Activated T-helper 17 cell treated with anti-CD3 and anti-CD28 coated beads, Interleukin-2, amount 50 U/mL, for 72 hours (primary cell): ENCODE measurements at regions not wholly inside any gene's neighbourhood (a gene's known extent, or its start where the extent isn't known, plus 50 kb on each side); places are given as distances from the start of the nearest gene placed in this dataset.
"Not testable (repeated sequence)": the region's sequence is repeated elsewhere in the genome, so short reads cannot be mapped to it uniquely, and the experiment has no call there.

Source experiments
- ATAC-seq: fragments of 150-1000 bp; cut with Tn5 transposase; replicated peaks from 2 replicates; pipeline ENCODE4 v1.10.0; 2021; ENCODE audit warnings: mild to moderate bottlenecking, moderate library complexity
- H3K27ac Mint-ChIP-seq: one replicate; pipeline ENCODE4 v1.8.0; 2022; ENCODE audit warnings: mixed read lengths
- H3K27me3 Mint-ChIP-seq: one replicate; pipeline ENCODE4 v1.8.0; 2022; ENCODE audit warnings: mixed read lengths
- H3K36me3 Mint-ChIP-seq: one replicate; pipeline ENCODE4 v1.8.0; 2022; ENCODE audit warnings: low read depth, mild to moderate bottlenecking, mixed read lengths
- H3K4me1 Mint-ChIP-seq: one replicate; pipeline ENCODE4 v1.8.0; 2022; ENCODE audit warnings: mixed read lengths
- H3K4me3 Mint-ChIP-seq: one replicate; pipeline ENCODE4 v1.8.0; 2022; ENCODE audit warnings: mild to moderate bottlenecking, mixed read lengths
- H3K9me3 Mint-ChIP-seq: one replicate; pipeline ENCODE4 v1.8.0; 2022; ENCODE audit warnings: mixed read lengths

DNA sequence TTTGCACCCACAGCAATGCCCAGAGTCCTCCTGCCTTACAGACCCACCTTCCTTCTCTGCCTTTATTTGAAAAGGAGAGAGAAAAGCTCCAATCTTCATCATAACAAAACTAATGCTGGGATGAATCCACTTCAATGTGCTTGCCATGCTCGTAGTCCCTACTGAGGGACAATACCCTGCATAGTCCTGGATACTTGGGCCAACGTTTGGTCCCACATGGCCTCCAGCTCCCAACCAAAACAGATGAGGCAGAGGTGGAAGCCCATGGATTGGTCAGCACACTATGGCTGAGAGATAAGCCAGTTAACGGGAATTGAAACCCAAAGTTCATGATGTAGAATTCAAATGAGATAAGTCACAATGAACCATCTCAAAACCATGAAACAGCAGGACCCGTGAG is 115.8 kb downstream of the KBTBD2 start:
- H3K27me3 Mint-ChIP-seq, result peaks cover 15% of the 10 kb centered on the region
- not testable (repeated sequence) for H3K4me3 Mint-ChIP-seq, H3K27ac Mint-ChIP-seq, H3K36me3 Mint-ChIP-seq, H3K9me3 Mint-ChIP-seq, H3K4me1 Mint-ChIP-seq
- ATAC-seq, result peak; percentile 28

DNA sequence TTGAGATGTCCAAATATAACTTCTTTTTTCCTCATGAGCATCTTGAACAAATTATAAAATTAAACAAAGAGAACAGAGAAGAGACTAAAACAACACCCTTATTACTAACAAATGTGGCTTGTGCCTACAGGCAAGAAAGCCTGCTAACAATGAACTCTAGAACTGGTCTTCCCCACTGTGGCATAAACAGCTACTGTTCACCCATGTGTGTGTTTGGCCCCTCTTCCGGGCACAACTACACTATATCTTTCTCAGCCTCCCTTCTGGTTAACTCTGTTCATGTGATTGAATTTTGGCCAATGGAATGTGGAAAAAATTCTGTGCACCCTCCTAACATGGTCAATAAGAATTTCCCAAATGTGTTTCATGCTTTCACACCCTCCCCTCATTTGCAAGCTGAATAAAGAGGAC is 117.0 kb downstream of the KBTBD2 start:
- Mint-ChIP-seq H3K4me1 (no peaks in the 10 kb centered on the region), H3K27ac (no peak overlapping the region), H3K27me3 (peaks cover 18% of the 10 kb centered on the region), H3K9me3 (no peaks in the 10 kb centered on the region), H3K36me3 (no peaks in the 10 kb centered on the region), H3K4me3 (no peak overlapping the region)
- ATAC-seq, result no peak

DNA sequence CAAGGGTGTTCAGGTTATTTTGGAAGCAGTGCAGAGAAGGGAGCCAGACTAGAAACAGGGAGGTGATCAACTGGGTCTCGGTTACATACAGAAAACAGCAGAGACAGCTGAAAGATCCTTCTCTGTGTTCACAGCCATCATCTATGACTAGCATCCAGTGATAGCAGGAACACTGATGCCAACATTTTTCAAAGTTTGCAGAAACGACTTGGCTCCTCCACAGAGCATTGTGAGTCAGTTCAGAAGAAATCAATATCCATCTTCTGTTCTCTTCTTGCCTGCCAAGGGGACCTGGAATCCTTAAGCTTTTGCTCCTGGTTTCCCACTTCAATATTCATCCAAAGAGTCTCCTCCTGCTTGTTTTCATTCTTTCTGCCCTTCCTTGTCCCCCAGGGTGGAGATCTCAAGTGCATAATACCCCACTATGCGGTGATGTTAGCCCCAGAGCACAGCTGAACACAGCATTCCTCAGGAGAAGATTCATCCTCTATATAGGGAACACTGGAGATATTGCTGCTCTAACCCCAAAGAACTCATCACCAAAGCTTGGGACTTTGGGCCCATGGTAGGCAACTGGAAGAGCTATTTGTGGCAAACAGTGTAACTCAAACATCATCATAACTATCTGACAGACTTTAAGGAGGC is 122.6 kb downstream of the KBTBD2 start:
- H3K27me3 Mint-ChIP-seq, result peaks cover 22% of the 10 kb centered on the region
- ATAC-seq, H3K27ac Mint-ChIP-seq, H3K4me3 Mint-ChIP-seq, H3K36me3 Mint-ChIP-seq, H3K9me3 Mint-ChIP-seq, H3K4me1 Mint-ChIP-seq: not testable (repeated sequence)

DNA sequence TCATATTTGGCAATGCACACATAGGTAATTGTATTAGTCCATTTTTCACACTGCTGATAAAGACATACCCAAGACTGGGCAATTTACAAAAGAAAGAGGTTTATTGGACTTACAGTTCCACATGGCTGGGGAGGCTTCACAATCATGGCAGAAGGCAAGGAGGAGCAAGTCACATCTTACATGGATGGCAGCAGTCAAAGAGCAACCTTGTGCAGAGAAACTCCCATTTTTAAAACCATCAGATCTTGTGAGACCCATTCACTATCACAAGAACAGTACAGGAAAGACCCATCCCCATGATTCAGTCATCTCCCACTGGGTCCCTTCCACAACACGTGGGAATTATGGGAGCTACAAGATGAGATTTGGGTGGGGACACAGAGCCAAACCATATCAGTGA is 123.2 kb downstream of the KBTBD2 start:
- H3K4me1 Mint-ChIP-seq, ATAC-seq, H3K36me3 Mint-ChIP-seq, H3K4me3 Mint-ChIP-seq, H3K9me3 Mint-ChIP-seq, H3K27ac Mint-ChIP-seq: not testable (repeated sequence)
- H3K27me3 Mint-ChIP-seq, result peaks cover 27% of the 10 kb centered on the region

DNA sequence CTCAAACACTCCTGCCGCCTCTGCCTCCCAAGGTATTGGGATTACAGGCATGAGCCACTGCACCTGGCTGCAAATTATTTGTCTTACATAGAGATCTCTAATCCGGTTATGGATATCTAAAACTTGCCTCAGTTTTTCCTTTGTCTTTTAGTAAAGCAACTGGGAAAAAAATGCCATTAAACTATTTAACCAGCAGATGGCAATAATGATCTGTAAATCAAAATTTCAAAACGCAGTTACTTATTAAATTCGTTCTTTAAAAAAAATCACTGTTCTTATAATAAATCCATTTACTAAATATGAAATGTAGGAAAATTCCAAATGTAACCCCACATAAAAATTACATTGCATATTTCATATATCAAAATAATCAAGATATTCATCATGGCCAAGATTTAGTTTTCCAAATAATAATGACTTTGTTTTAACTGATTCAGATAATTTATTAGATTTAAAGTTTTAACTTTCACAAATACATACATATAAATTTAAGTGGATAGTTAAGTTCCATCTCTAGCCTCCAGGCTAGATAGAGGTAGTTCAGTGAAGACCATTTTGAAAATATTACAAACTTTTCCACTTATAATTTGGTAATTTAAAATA is 125.8 kb downstream of the KBTBD2 start:
- not testable (repeated sequence) for H3K4me3 Mint-ChIP-seq, H3K4me1 Mint-ChIP-seq, H3K9me3 Mint-ChIP-seq, ATAC-seq, H3K36me3 Mint-ChIP-seq, H3K27ac Mint-ChIP-seq
- H3K27me3 Mint-ChIP-seq, result peaks cover 31% of the 10 kb centered on the region

DNA sequence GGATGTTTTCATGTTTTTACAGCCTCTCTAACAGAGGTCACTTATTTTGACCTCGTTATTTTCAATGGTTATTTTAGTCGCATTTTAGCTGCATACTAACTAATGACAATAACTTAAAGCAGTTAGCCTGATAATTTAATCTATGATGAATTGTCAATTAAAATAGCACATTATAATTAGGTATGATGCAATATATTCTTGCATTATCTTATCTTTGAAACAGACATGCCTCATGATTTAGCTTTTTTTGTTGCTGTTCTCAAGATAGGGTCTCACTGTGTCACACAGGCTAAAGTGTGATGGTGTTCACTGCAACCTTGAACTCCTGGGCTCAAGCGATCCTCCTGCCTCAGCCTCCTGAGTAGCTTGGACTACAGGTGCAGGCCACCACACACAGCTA is 126.4 kb downstream of the KBTBD2 start:
- Mint-ChIP-seq H3K9me3 (no peaks in the 10 kb centered on the region), H3K36me3 (no peaks in the 10 kb centered on the region), H3K4me1 (peaks cover 9% of the 10 kb centered on the region), H3K27ac (no peak overlapping the region), H3K27me3 (peaks cover 33% of the 10 kb centered on the region), H3K4me3 (no peak overlapping the region)
- ATAC-seq, result no peak

DNA sequence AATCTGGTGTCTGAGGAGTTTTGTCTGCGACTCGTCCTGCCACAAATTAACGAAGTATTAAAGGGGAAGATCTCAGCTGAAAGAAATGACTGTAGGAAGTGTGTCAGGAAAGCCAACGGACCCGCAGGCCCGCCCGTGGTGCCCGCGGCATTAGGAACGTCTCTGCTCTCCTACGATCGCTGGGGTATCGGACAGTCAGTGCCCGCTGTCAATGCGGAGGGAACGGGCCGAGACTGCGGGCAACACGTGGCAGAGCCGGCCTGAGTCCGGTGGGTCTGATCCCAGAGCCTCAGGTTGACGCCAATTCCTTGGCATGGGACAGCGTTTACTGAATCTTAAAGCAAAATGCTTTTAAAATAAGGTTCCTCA is 128.7 kb downstream of the KBTBD2 start:
- Mint-ChIP-seq H3K36me3 (no peaks in the 10 kb centered on the region), H3K9me3 (no peaks in the 10 kb centered on the region), H3K4me1 (peaks cover 9% of the 10 kb centered on the region), H3K4me3 (no peak overlapping the region), H3K27ac (no peak overlapping the region), H3K27me3 (peaks cover 30% of the 10 kb centered on the region)
- no peak for ATAC-seq

DNA sequence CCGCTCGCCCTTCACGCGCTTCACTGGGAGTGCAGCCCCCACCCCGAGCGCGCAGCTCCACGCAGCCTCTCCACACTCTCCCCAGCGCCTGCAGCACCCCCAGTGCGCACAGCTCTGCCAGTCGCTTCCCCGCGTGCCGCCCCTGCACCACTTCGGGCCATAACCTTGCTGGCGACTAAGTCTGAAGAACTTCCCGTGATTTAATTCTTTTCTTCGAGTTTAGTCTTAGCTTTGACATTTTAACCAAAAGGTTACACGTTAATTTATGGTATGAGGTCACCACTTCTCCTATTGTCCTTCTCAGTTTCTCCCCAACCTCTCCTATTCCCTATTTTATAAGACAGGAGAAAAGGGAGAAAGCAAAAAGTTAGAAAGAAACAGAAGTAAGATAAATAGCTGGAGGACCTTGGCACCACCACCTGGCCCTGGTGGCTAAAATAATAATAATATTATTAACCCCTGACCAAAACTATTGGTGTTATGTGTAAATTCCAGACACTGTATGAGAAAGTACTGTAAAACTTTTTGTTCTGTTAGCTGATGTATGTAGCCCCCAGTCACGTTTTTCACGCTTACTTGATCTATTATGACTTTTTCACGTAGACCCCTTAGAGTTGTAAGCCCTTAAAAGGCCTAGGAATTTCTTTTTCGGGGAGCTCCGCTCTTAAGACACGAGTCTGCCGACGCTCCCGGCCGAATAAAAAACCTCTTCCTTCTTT is 129.2 kb downstream of the KBTBD2 start:
- not testable (repeated sequence) for ATAC-seq, H3K36me3 Mint-ChIP-seq, H3K4me3 Mint-ChIP-seq, H3K27ac Mint-ChIP-seq, H3K4me1 Mint-ChIP-seq, H3K9me3 Mint-ChIP-seq
- H3K27me3 Mint-ChIP-seq, result peaks cover 30% of the 10 kb centered on the region

DNA sequence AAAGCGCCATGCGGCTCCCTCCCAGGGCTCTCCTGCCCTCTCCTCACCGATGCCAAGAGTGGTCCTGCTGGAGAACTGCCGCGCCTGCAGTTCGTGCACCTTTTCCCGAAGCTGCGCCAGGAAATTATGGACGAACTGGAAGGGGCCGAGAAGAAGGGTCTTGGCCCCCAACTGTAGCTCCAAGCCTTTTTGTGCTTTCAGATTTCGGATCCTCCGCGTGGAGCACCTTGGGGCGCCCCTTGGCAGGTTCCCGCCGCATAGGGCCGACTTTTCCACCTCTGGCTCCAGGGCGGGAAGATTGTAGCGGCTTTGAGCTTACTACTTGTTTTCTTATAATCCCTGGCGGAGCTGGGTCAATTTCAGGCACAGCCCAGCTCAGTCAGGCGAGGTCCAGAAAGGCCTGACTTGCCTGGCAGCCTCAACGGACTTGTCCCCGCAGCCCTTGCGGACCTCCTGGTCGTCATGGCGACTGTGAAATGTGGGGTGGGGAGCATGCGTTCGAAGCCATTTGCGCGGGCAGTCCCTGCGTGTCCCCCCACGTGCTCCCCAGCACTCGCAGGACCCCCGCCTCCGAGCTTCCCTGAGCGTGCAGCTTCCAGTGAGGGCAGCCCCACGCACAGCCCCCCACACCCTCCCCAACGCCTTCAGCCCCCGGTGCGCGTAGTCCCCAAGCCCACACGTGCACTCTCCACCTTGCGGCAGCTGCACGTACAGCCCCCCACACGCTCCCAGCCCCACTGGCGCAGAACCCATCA is 129.9 kb downstream of the KBTBD2 start:
- no peaks in the 10 kb centered on the region for H3K36me3 Mint-ChIP-seq
- no peak overlapping the region for H3K4me3 Mint-ChIP-seq
- no peak for ATAC-seq
- H3K9me3 Mint-ChIP-seq, result no peaks in the 10 kb centered on the region
- no peak overlapping the region for H3K27ac Mint-ChIP-seq
- peaks cover 9% of the 10 kb centered on the region for H3K4me1 Mint-ChIP-seq
- H3K27me3 Mint-ChIP-seq, result peaks cover 30% of the 10 kb centered on the region

DNA sequence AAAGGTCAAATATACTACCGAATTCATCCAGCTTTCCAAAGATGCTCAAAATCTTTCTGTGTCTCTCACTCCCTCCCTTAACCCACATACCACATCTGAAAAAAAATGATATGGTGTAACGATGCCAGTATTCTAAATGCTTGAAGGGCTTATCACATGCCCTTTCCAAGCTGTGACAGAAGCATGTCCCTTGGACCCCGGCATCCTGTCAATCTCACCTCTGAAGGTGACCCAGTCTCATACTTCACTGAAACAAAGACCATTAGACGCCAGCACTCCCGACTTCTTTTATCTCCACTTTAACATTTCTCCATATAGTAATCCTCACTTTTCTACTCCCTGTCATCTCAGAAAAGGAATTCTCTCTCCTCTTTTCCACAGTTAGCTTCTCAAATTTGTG is 130.8 kb downstream of the KBTBD2 start:
- ATAC-seq, result not testable (repeated sequence)
- H3K27me3 Mint-ChIP-seq, result peaks cover 32% of the 10 kb centered on the region

DNA sequence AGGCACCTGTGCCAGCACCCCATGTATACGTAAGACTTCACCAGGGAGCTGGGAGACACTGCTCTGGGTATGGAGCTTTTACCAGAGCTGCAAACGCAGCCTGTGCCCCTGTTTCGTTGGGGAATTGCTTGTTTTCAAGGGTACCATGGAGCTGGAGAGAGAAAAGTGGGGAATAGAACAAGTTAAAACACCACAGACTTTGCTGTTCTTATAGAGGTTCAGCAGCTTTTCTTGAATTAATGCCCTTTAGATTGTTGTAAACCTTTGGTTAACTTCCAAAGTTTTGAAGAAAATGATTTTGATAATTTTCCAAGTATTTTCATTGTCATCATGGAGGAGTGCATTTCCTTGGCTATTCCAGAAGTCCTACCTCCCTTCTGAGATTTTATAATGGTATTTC is 131.7 kb downstream of the KBTBD2 start:
- not testable (repeated sequence) for ATAC-seq, H3K4me1 Mint-ChIP-seq, H3K4me3 Mint-ChIP-seq, H3K36me3 Mint-ChIP-seq, H3K9me3 Mint-ChIP-seq, H3K27ac Mint-ChIP-seq
- peaks cover 33% of the 10 kb centered on the region for H3K27me3 Mint-ChIP-seq

More for the DNA sequence above, 130.8 kb downstream of the KBTBD2 start:
- H3K36me3 Mint-ChIP-seq, H3K9me3 Mint-ChIP-seq, H3K4me1 Mint-ChIP-seq, H3K4me3 Mint-ChIP-seq, H3K27ac Mint-ChIP-seq: not testable (repeated sequence)

DNA sequence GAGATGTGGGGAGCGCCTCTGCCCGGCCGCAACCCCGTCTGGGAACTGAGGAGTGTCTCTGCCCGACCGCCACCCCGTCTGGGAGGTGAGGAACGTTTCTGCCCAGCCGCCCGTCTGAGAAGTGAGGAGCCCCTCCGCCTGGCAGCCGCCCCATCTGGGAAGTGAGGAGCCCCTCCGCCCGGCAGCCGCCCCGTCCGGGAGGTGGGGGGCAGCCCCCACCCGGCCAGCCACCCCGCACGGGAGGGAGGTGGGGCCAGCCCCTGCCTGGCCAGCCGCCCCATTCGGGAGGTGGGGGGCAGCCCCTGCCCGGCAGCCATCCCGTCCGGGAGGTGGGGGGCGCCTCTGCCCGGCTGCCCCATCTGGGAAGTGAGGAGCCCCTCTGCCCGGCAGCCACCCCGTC is 137.7 kb downstream of the KBTBD2 start:
- not testable (repeated sequence) for ATAC-seq, H3K27me3 Mint-ChIP-seq, H3K4me1 Mint-ChIP-seq, H3K27ac Mint-ChIP-seq, H3K4me3 Mint-ChIP-seq, H3K9me3 Mint-ChIP-seq, H3K36me3 Mint-ChIP-seq

DNA sequence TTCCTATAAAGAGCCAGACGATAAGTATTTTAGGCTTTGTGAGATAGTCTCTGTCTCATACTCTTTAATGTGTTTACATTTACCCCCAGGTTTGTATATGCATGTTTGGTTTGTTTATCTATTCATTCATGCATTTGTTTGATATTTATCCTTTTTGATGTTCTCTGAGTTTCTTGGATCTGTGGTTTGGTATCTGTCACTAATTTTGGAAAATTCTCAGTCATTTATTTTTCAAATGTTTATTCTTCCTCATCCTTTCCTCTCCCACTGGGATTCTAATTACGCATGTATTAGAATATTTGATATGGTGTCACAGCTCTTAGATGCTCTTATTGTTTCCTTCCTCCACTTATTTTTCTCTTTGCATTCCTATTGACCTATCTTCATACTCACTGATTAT is 143.2 kb downstream of the KBTBD2 start:
- not testable (repeated sequence) for H3K4me3 Mint-ChIP-seq, H3K4me1 Mint-ChIP-seq, H3K27ac Mint-ChIP-seq, H3K9me3 Mint-ChIP-seq, ATAC-seq, H3K36me3 Mint-ChIP-seq
- H3K27me3 Mint-ChIP-seq, result peaks cover 21% of the 10 kb centered on the region

DNA sequence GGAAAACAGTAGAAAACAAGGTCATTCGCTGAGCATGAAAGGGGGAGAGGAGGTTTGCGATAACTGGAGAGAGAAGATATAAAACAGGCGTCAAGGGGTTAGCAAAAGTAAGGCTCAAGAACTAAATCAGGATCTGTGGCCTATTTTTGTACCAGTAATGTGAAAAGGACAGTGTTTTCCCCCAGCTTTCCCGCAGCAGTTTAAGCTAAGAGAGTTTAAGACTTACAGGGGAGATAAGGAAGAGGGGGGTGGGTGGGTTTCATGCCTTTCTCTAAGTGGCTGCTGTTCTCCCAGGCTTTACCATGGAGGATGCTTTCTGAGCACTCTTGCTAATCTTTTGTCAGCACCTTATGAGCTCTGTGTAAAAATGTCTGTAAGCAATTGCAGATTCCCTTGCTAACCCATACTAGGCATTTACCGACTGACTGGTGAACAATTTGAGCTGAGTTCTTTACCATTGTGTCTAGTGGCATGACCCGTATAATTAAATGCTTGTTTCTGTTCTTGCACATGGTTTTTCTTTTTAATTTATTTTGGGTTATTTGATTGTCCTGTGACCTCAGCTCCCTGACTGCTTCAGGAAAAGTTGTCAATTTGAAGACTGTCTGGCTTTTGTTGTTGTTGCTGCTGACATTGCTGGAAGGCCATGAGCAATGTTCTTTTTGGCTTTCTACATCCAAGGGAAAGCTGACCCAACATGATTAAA is 144.0 kb downstream of the KBTBD2 start:
- H3K4me1 Mint-ChIP-seq, H3K36me3 Mint-ChIP-seq, H3K27ac Mint-ChIP-seq, H3K9me3 Mint-ChIP-seq, ATAC-seq, H3K4me3 Mint-ChIP-seq: not testable (repeated sequence)
- peaks cover 21% of the 10 kb centered on the region for H3K27me3 Mint-ChIP-seq
